IPS-15b (cell line): ENCODE measurements at regions not wholly inside any gene's neighbourhood (a gene's known extent, or its start where the extent isn't known, plus 50 kb on each side); places are given as distances from the start of the nearest gene placed in this dataset.
"Not testable (repeated sequence)": the region's sequence is repeated elsewhere in the genome, so short reads cannot be mapped to it uniquely, and the experiment has no call there.

Experiments used
- H3K27me3 ChIP-seq: one replicate; pipeline ENCODE4 v1.6.1; 2013; ENCODE audit warnings: low read length; ENCODE audit not compliant: control insufficient read depth, insufficient read depth
- H3K36me3 ChIP-seq: one replicate; pipeline ENCODE4 v1.6.1; 2013; ENCODE audit warnings: low read length; ENCODE audit not compliant: control insufficient read depth, insufficient read depth
- H3K4me1 ChIP-seq: one replicate; pipeline ENCODE4 v1.6.1; 2013; ENCODE audit warnings: mild to moderate bottlenecking, low read length; ENCODE audit not compliant: control insufficient read depth, insufficient read depth
- H3K4me3 ChIP-seq: one replicate; pipeline ENCODE4 v1.5.1; 2013; ENCODE audit warnings: low read depth, low read length
- H3K9ac ChIP-seq: one replicate; pipeline ENCODE4 v1.6.1; 2013; ENCODE audit warnings: low read depth, mild to moderate bottlenecking, low read length
- H3K9me3 ChIP-seq: one replicate; pipeline ENCODE4 v1.6.1; 2013; ENCODE audit warnings: mild to moderate bottlenecking, low read length; ENCODE audit not compliant: control insufficient read depth, insufficient read depth

- H3K4me1 ChIP-seq, result no peaks in the 10 kb centered on the region
- H3K4me3 ChIP-seq, result no peak overlapping the region
- no peaks in the 10 kb centered on the region for H3K36me3 ChIP-seq
- H3K27me3 ChIP-seq, result no peaks in the 10 kb centered on the region
- no peaks in the 10 kb centered on the region for H3K9me3 ChIP-seq
- no peak overlapping the region for H3K9ac ChIP-seq
Observed at GRCh38 chr2:144014103-144014502, 505.8 kb downstream of the ZEB2 start.

- no peaks in the 10 kb centered on the region for H3K36me3 ChIP-seq
- no peaks in the 10 kb centered on the region for H3K4me1 ChIP-seq
- H3K4me3 ChIP-seq, result no peak overlapping the region
- H3K27me3 ChIP-seq, result no peaks in the 10 kb centered on the region
- H3K9me3 ChIP-seq, result no peaks in the 10 kb centered on the region
- no peak overlapping the region for H3K9ac ChIP-seq
Observed at GRCh38 chr2:144012304-144012703, 507.6 kb downstream of the ZEB2 start.

GRCh38 chr2:144011553-144011952 is 508.4 kb downstream of the ZEB2 start:
- Histone ChIP-seq H3K9me3 (no peaks in the 10 kb centered on the region), H3K4me1 (no peaks in the 10 kb centered on the region), H3K36me3 (no peaks in the 10 kb centered on the region), H3K4me3 (no peak overlapping the region), H3K27me3 (no peaks in the 10 kb centered on the region), H3K9ac (no peak overlapping the region)

- H3K9ac ChIP-seq, result no peak overlapping the region
- no peaks in the 10 kb centered on the region for H3K9me3 ChIP-seq
- H3K4me1 ChIP-seq, result no peaks in the 10 kb centered on the region
- no peak overlapping the region for H3K4me3 ChIP-seq
- H3K27me3 ChIP-seq, result no peaks in the 10 kb centered on the region
- no peaks in the 10 kb centered on the region for H3K36me3 ChIP-seq
Observed at GRCh38 chr2:144011098-144011497, 508.8 kb downstream of the ZEB2 start.

GRCh38 chr2:144010096-144010836 is 509.7 kb downstream of the ZEB2 start:
- Histone ChIP-seq H3K9ac (no peak overlapping the region), H3K4me1 (no peaks in the 10 kb centered on the region), H3K36me3 (no peaks in the 10 kb centered on the region), H3K4me3 (no peak overlapping the region), H3K9me3 (no peaks in the 10 kb centered on the region), H3K27me3 (no peaks in the 10 kb centered on the region)

GRCh38 chr2:144006139-144006538 is 513.8 kb downstream of the ZEB2 start:
- Histone ChIP-seq H3K9me3 (no peaks in the 10 kb centered on the region), H3K27me3 (no peaks in the 10 kb centered on the region), H3K4me1 (peaks cover 9% of the 10 kb centered on the region), H3K36me3 (no peaks in the 10 kb centered on the region), H3K9ac (no peak overlapping the region), H3K4me3 (no peak overlapping the region)

GRCh38 chr2:144004742-144005141 is 515.2 kb downstream of the ZEB2 start:
- Histone ChIP-seq H3K27me3 (no peaks in the 10 kb centered on the region), H3K36me3 (no peaks in the 10 kb centered on the region), H3K9ac (no peak overlapping the region), H3K9me3 (no peaks in the 10 kb centered on the region), H3K4me3 (no peak overlapping the region), H3K4me1 (peaks cover 9% of the 10 kb centered on the region)

GRCh38 chr2:144003460-144004075 is 516.4 kb downstream of the ZEB2 start:
- H3K9me3 ChIP-seq, result no peaks in the 10 kb centered on the region
- no peak overlapping the region for H3K4me3 ChIP-seq
- no peak overlapping the region for H3K9ac ChIP-seq
- H3K36me3 ChIP-seq, result no peaks in the 10 kb centered on the region
- peaks cover 9% of the 10 kb centered on the region for H3K4me1 ChIP-seq
- H3K27me3 ChIP-seq, result no peaks in the 10 kb centered on the region

GRCh38 chr2:143996974-143997373 is 522.9 kb downstream of the ZEB2 start:
- H3K27me3 ChIP-seq, result no peaks in the 10 kb centered on the region
- H3K9me3 ChIP-seq, result no peaks in the 10 kb centered on the region
- no peak overlapping the region for H3K4me3 ChIP-seq
- no peaks in the 10 kb centered on the region for H3K36me3 ChIP-seq
- H3K9ac ChIP-seq, result no peak overlapping the region
- H3K4me1 ChIP-seq, result no peaks in the 10 kb centered on the region

GRCh38 chr2:143994961-143995360 is 525.0 kb downstream of the ZEB2 start:
- no peaks in the 10 kb centered on the region for H3K27me3 ChIP-seq
- no peaks in the 10 kb centered on the region for H3K4me1 ChIP-seq
- no peak overlapping the region for H3K4me3 ChIP-seq
- H3K36me3 ChIP-seq, result no peaks in the 10 kb centered on the region
- H3K9me3 ChIP-seq, result no peaks in the 10 kb centered on the region
- no peak overlapping the region for H3K9ac ChIP-seq

- not testable (repeated sequence) for H3K36me3 ChIP-seq, H3K27me3 ChIP-seq, H3K9ac ChIP-seq, H3K4me3 ChIP-seq, H3K9me3 ChIP-seq, H3K4me1 ChIP-seq
Observed at GRCh38 chr2:143991596-143991995, 528.3 kb downstream of the ZEB2 start.

- Histone ChIP-seq H3K27me3 (no peaks in the 10 kb centered on the region), H3K9ac (no peak overlapping the region), H3K4me3 (no peak overlapping the region), H3K4me1 (no peaks in the 10 kb centered on the region), H3K9me3 (no peaks in the 10 kb centered on the region), H3K36me3 (no peaks in the 10 kb centered on the region)
Observed at GRCh38 chr2:143988082-143988481, 531.8 kb downstream of the ZEB2 start.
